ENCODE measurements at regions not wholly inside any gene's neighbourhood (a gene's known extent, or its start where the extent isn't known, plus 50 kb on each side); places are given as distances from the start of the nearest gene placed in this dataset.

- DNase-seq (ENCODE audit: insufficient read length, low spot score, missing footprints): no peak
Measured at GRCh38 chr15:91783451-91783850, 70.1 kb upstream of the SLCO3A1 start.

DNA sequence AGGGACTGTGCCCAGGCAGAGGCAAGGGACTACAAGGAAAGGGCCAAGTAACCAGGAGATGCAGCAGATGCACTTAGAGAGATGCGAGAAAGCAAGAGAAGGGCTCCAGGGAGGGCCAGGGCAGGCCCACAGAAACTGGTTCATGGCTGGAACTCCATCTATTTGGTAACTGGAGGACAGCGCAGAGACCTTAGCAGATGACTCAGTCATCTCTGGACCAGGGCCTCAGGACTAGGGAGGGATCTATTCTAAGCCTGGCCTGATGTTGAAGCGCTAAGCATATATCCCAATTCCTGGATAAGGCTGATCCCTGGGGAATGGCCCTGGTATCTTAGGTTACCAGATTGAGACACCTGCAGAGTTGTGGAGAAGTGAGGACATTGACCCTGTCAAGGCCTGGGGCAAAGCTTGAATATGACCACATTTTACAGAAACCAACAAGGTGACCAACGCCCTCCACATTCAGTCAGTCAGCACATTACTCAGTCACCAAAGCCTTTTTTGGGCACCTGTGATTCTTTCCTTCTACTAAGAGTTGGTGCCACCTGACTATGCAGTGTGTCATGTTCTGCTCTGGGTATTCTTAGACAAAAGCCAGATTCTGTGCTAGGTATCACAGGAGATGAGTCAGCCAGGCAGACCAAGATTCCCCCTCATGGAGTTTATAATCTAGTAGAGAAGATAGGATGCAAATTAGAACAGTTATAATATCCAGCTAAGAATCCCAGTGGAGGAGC lies 68.4 kb upstream of the SLCO3A1 start:
- Histone ChIP-seq H3K4me2 (ENCODE audit: insufficient read depth, low read length) (no peak overlapping the region), H3K4me3 (ENCODE audit: insufficient read depth, low read length) (no peak overlapping the region), H3K4me1 (ENCODE audit: insufficient read depth, low read length) (no peaks in the 10 kb centered on the region), H3K9me3 (ENCODE audit: low read depth, low read length) (no peaks in the 10 kb centered on the region), H2AFZ (ENCODE audit: low read length) (no peak overlapping the region), H4K20me1 (ENCODE audit: insufficient read depth, low read length) (no peaks in the 10 kb centered on the region), H3K79me2 (ENCODE audit: insufficient read depth, low read length) (no peaks in the 10 kb centered on the region), H3K36me3 (ENCODE audit: insufficient read depth, low read length) (no peaks in the 10 kb centered on the region), H3K27ac (ENCODE audit: low read depth, low read length) (no peak overlapping the region), H3K27me3 (ENCODE audit: insufficient read depth, low read length) (no peaks in the 10 kb centered on the region)
- TF ChIP-seq, protein P1, sequence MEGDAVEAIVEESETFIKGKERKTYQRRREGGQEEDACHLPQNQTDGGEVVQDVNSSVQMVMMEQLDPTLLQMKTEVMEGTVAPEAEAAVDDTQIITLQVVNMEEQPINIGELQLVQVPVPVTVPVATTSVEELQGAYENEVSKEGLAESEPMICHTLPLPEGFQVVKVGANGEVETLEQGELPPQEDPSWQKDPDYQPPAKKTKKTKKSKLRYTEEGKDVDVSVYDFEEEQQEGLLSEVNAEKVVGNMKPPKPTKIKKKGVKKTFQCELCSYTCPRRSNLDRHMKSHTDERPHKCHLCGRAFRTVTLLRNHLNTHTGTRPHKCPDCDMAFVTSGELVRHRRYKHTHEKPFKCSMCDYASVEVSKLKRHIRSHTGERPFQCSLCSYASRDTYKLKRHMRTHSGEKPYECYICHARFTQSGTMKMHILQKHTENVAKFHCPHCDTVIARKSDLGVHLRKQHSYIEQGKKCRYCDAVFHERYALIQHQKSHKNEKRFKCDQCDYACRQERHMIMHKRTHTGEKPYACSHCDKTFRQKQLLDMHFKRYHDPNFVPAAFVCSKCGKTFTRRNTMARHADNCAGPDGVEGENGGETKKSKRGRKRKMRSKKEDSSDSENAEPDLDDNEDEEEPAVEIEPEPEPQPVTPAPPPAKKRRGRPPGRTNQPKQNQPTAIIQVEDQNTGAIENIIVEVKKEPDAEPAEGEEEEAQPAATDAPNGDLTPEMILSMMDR (IDR thresholded peaks at IDR 0.05; ENCODE audit: extremely low read depth, low read depth, low read length): no peak
- no peak for DNase-seq (ENCODE audit: insufficient read length, low spot score, missing footprints)

More at GRCh38 chr15:91783451-91783850, 70.1 kb upstream of the SLCO3A1 start:
- Histone ChIP-seq H3K4me2 (ENCODE audit: insufficient read depth, low read length) (no peak overlapping the region), H4K20me1 (ENCODE audit: insufficient read depth, low read length) (no peaks in the 10 kb centered on the region), H3K79me2 (ENCODE audit: insufficient read depth, low read length) (no peaks in the 10 kb centered on the region), H2AFZ (ENCODE audit: low read length) (no peak overlapping the region), H3K4me1 (ENCODE audit: insufficient read depth, low read length) (no peaks in the 10 kb centered on the region), H3K9me3 (ENCODE audit: low read depth, low read length) (no peaks in the 10 kb centered on the region), H3K4me3 (ENCODE audit: insufficient read depth, low read length) (no peak overlapping the region), H3K36me3 (ENCODE audit: insufficient read depth, low read length) (no peaks in the 10 kb centered on the region), H3K27me3 (ENCODE audit: insufficient read depth, low read length) (no peaks in the 10 kb centered on the region), H3K27ac (ENCODE audit: low read depth, low read length) (no peak overlapping the region)
- TF ChIP-seq, protein P1 (IDR thresholded peaks at IDR 0.05; ENCODE audit: extremely low read depth, low read depth, low read length): no peak

DNA sequence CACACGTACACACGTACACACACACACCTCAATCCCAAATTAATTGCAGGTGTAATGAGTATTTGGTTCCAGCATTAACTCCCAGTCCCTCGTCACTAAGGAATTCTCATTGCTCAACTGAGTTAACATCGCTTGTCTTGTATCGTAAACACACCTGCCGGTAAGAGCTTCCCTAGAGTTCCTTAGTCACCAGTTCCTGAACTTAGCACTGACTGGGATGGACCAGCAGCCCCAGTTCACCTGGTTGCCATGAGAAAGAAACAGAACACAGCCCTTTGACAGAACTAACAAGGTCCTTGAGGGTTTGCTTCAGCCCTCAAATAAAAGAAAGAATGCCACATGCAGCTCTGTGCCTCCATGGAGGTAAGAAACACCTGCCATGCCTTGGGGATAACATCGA lies 66.3 kb upstream of the SLCO3A1 start:
- TF ChIP-seq, protein P1 (IDR thresholded peaks at IDR 0.05; ENCODE audit: extremely low read depth, low read depth, low read length): no peak
- Histone ChIP-seq H4K20me1 (ENCODE audit: insufficient read depth, low read length) (no peaks in the 10 kb centered on the region), H3K4me3 (ENCODE audit: insufficient read depth, low read length) (no peak overlapping the region), H3K27ac (ENCODE audit: low read depth, low read length) (no peak overlapping the region), H3K36me3 (ENCODE audit: insufficient read depth, low read length) (no peaks in the 10 kb centered on the region), H3K79me2 (ENCODE audit: insufficient read depth, low read length) (no peaks in the 10 kb centered on the region), H3K9me3 (ENCODE audit: low read depth, low read length) (no peaks in the 10 kb centered on the region), H2AFZ (ENCODE audit: low read length) (no peak overlapping the region), H3K27me3 (ENCODE audit: insufficient read depth, low read length) (no peaks in the 10 kb centered on the region), H3K4me2 (ENCODE audit: insufficient read depth, low read length) (no peak overlapping the region), H3K4me1 (ENCODE audit: insufficient read depth, low read length) (no peaks in the 10 kb centered on the region)
- no peak for DNase-seq (ENCODE audit: insufficient read length, low spot score, missing footprints)

DNA sequence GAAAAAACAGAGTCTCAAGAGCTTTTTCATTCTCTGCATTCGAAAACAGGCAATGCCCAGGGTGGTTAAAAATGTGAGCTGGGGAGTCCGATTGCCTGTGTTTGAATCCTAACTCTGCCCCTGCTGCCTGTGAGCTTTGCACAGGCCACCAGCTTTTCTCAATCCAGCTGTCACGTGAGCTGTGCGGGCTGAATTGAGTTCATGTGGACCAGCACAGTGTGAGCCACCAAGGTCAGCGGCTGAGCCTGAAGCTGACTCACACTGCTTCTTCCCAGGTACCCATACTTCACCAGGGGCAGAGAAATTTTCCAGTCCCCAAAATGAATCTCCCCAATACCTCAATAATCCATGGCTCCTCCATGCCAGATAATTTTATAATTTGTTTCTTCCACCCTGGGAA lies 64.4 kb upstream of the SLCO3A1 start:
- no peak overlapping the region for H2AFZ ChIP-seq (ENCODE audit: low read length)
- no peaks in the 10 kb centered on the region for H3K9me3 ChIP-seq (ENCODE audit: low read depth, low read length)
- no peak overlapping the region for H3K27ac ChIP-seq (ENCODE audit: low read depth, low read length)
- H3K4me1 ChIP-seq (ENCODE audit: insufficient read depth, low read length): no peaks in the 10 kb centered on the region
- H3K79me2 ChIP-seq (ENCODE audit: insufficient read depth, low read length): no peaks in the 10 kb centered on the region
- no peaks in the 10 kb centered on the region for H4K20me1 ChIP-seq (ENCODE audit: insufficient read depth, low read length)
- DNase-seq (ENCODE audit: insufficient read length, low spot score, missing footprints): no peak
- H3K4me3 ChIP-seq (ENCODE audit: insufficient read depth, low read length): no peak overlapping the region
- no peaks in the 10 kb centered on the region for H3K36me3 ChIP-seq (ENCODE audit: insufficient read depth, low read length)
- no peaks in the 10 kb centered on the region for H3K27me3 ChIP-seq (ENCODE audit: insufficient read depth, low read length)
- no peak overlapping the region for H3K4me2 ChIP-seq (ENCODE audit: insufficient read depth, low read length)
- TF ChIP-seq, protein P1 (IDR thresholded peaks at IDR 0.05; ENCODE audit: extremely low read depth, low read depth, low read length): no peak
